HUDEP-2 (cell line): ENCODE measurements at regions not wholly inside any gene's neighbourhood (a gene's known extent, or its start where the extent isn't known, plus 50 kb on each side); places are given as distances from the start of the nearest gene placed in this dataset.
"Not testable (repeated sequence)": the region's sequence is repeated elsewhere in the genome, so short reads cannot be mapped to it uniquely, and the experiment has no call there.

Experiments
- DNase-seq, 76 experiments: peaks; one replicate each; lab custom pipeline; 2025; ENCODE audit not compliant: unreplicated experiment in 76 of 76; lab: John Stamatoyannopoulos, UW

DNA sequence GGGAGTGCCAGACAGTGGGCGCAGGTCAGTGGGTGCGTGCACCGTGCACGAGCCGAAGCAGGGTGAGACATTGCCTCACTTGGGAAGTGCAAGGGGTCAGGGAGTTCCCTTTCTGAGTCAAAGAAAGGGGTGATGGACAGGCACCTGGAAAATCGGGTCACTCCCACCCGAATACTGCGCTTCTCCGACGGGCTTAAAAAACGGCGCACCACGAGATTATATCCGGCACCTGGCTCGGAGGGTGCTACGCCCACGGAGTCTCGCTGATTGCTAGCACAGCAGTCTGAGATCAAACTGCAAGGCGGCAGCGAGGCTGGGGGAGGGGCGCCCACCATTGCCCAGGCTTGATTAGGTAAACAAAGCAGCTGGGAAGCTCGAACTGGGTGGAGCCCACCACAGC lies 58.6 kb upstream of the TSPAN2 start:
- not testable (repeated sequence) for DNase-seq

DNA sequence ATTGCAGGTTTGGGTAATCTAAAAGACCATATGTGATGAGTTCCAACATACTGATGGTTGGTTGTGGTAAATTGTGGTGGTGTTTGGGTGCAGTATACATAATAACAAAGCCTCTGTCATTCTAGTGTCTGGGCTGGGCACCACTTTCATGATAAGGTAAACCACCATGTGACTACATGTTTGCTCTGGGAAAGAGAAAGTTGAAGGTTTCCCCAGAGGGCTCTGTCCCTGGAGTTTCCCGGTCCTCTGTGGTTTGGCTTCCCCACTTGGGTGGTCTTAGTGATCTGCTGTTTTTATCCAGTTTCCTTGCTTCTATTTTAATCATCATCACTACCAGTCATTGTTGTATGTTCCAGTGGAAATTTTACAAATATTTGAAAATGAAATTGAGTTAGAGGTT lies 55.9 kb upstream of the TSPAN2 start:
- DNase-seq = no peak

GRCh38 chr1:115144176-115144575 lies 54.9 kb upstream of the TSPAN2 start:
- no peak for DNase-seq

DNA sequence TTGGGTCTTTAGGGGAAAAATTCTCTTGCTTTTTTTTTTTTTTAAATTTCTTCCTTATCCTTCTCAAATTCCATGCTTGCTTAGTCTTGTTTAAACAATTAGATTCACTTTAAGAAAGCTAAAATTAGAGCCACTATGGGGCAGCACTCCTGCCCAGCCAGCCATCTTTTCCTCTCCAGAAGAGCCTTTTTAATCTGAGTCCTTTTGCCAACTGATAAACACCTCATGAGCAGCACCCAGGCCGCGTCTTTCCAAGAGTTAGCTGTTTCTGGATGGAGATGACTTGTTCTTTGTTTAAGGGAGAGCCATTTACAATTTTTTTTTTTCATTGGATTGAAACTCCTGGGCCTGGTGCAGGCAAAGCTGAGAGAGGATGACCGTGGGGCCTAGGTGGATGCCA lies 53.3 kb upstream of the TSPAN2 start:
- no peak for DNase-seq

GRCh38 chr1:115141145-115141454 lies 51.8 kb upstream of the TSPAN2 start:
- DNase-seq = no peak

GRCh38 chr1:115140442-115141144 lies 51.3 kb upstream of the TSPAN2 start:
- no peak for DNase-seq

DNA sequence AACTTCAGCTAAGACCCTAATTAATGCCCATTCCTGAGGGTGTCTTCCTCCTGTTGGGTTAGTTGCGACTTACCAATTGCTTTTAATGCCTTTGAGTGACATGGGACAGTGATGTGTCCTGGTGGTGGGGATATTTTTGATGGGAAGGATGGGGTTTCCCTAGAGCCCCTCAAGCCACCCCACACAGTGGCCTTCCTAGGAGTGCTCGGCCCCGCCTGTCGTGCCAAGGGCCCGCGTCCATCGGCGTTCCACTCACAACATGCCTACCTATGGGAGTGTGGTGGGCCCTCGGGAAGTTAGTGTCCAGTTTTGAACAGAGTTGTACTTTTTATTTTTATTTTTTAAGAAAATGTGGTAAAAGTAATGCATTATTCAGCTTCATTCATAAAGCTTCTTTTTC lies 50.1 kb upstream of the TSPAN2 start:
- DNase-seq = no peak
